ENCODE measurements at regions not wholly inside any gene's neighbourhood (a gene's known extent, or its start where the extent isn't known, plus 50 kb on each side); places are given as distances from the start of the nearest gene placed in this dataset.

DNA sequence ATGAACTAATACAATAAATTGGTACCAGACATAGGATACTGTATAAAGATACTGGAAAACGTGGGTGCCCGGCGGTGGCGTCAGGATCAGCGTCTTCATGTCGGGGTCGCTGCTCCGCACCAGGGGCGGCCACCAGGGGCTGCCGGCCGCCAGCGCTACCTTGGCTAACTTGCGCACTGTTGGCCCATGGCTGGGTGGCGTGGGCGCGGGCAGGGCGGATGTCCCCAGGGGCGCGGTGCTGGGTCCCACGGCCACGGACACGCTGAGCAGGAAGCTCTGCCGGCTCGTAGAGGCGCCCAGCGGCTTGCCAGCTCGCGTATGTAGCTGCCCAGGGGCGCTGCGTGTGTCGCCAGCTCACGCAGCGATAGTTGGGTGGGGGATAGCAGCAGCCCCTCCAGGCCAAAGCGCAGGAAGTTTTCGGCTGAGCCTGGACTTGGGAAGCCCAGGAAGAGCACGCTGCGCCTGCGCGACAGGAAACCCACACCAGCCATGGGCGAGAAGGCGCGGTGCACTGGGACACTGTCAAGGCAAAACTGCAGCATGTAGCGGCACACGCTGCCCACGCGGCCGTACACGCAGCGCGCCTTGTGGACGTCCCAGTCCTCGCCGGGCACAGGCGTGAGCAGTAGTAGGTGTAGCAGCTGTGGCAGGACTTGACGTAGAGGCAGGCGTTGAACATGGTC is 299.9 kb downstream of the CCDC74A start:
- no peak overlapping the region for H2BK15ac ChIP-seq (ENCODE audit: low read length)
- H3K4me2 ChIP-seq (ENCODE audit: insufficient read depth in 1 of 2, low read depth in 2 of 2, low read length in 2 of 2) = no peak overlapping the region
- no peak overlapping the region for H2BK20ac ChIP-seq (ENCODE audit: low read length)
- FAIRE-seq (no peak), DNase-seq (ENCODE audit: low read depth in 1 of 2, low spot score in 2 of 2) (no peak)
- H4K5ac ChIP-seq (ENCODE audit: insufficient read length, low read depth, low read length) = no peak overlapping the region
- no peak overlapping the region for H4K8ac ChIP-seq (ENCODE audit: extremely low read depth, insufficient read depth, low read length)
- H3K23me2 ChIP-seq (ENCODE audit: low read depth, low read length) = no peaks in the 10 kb centered on the region
- no peak overlapping the region for H3K27ac ChIP-seq (ENCODE audit: low read depth, low read length)
- CTCF ChIA-PET (ENCODE audit: partially characterized antibody) = no interaction called here
- no peak overlapping the region for H2BK120ac ChIP-seq (replicated peaks; ENCODE audit: low read depth, low read length)
- H3K4ac ChIP-seq (replicated peaks; ENCODE audit: insufficient read length, low read depth, low read length) = no peak overlapping the region
- H2AK5ac ChIP-seq (ENCODE audit: low read depth, low read length) = no peak overlapping the region
- H3K36me3 ChIP-seq (ENCODE audit: control insufficient read depth in 2 of 4, insufficient read depth in 4 of 4, low read length in 3 of 4) = no peaks in the 10 kb centered on the region; a peak in 1 of 8 replicates
- no peak overlapping the region for H2BK12ac ChIP-seq (ENCODE audit: low read depth, low read length)
- POLR2A ChIA-PET (ENCODE audit: partially characterized antibody) = no interaction called here
- no peaks in the 10 kb centered on the region for H3K27me3 ChIP-seq (replicated peaks in 1 of 4; ENCODE audit: control insufficient read depth in 3 of 4, extremely low read depth in 1 of 4, insufficient read depth in 3 of 4, low read length in 3 of 4)
- no peak overlapping the region for H3K14ac ChIP-seq (ENCODE audit: insufficient read length)
- no peaks in the 10 kb centered on the region for H3K79me2 ChIP-seq (ENCODE audit: control insufficient read depth in 1 of 2, insufficient read depth in 2 of 2, low read length in 2 of 2)
- no peak overlapping the region for H2AFZ ChIP-seq (ENCODE audit: low read length)
- H4K20me1 ChIP-seq (replicated peaks in 1 of 2; ENCODE audit: control insufficient read depth in 1 of 2, insufficient read depth in 2 of 2, low read length in 2 of 2) = no peaks in the 10 kb centered on the region
- H3K23ac ChIP-seq (ENCODE audit: insufficient read length) = no peak overlapping the region
- no peak overlapping the region for H2BK5ac ChIP-seq (ENCODE audit: low read depth, low read length)
- no peak overlapping the region for H3K4me3 ChIP-seq (ENCODE audit: extremely low read depth in 1 of 4, insufficient read depth in 2 of 4, low read depth in 3 of 4, low read length in 4 of 4)
- no peak overlapping the region for H3K18ac ChIP-seq (ENCODE audit: extremely low read depth, low read length)
- H3K9ac ChIP-seq (replicated peaks in 1 of 4; ENCODE audit: extremely low read depth in 1 of 4, low read depth in 3 of 4, low read length in 3 of 4) = no peak overlapping the region
- H3K79me1 ChIP-seq (ENCODE audit: low read depth, low read length) = no peaks in the 10 kb centered on the region
- H3K9me3 ChIP-seq (ENCODE audit: insufficient read depth in 2 of 2, low read depth in 1 of 2, low read length in 1 of 2) = peaks cover 0 to 31% of the 10 kb centered on the region in 2 experiments; a peak in 2 of 4 replicates
- H3K4me1 ChIP-seq (replicated peaks in 1 of 4; ENCODE audit: control insufficient read depth in 3 of 4, insufficient read depth in 4 of 4, low read length in 3 of 4) = no peaks in the 10 kb centered on the region
- WGBS, 2 experiments (ENCODE audit: extremely low coverage in 1 of 2, insufficient coverage in 1 of 2, insufficient read length in 1 of 2, insufficient replicate concordance in 2 of 2, low coverage in 1 of 2, low lambda C conversion rate in 2 of 2, missing lambda C conversion rate in 1 of 2) = 91% methylated on average over 42 of the region's 56 CpGs; no CpG with 5 or more reads in 1 of the 2 experiments
- H4K91ac ChIP-seq (replicated peaks; ENCODE audit: insufficient read length, low read length) = no peak overlapping the region
- no peak overlapping the region for H3K56ac ChIP-seq (replicated peaks; ENCODE audit: insufficient read length, low read depth, low read length)
- TF ChIP-seq NANOG (IDR thresholded peaks at IDR 0.05; ENCODE audit: insufficient read depth, low read depth, low read length, poor library complexity, severe bottlenecking) (no peak), RAD21 (IDR thresholded peaks at IDR 0.05 in 1 of 2, conservative IDR thresholded peaks at IDR 0.05 in 1 of 2; ENCODE audit: low read depth in 2 of 2, low read length in 2 of 2) (peak in 1 of 2 experiments; percentile 2; a peak in 1 of 4 replicates), ASH2L (IDR thresholded peaks at IDR 0.05; ENCODE audit: low read length) (no peak), CREB1 (IDR thresholded peaks at IDR 0.05) (no peak)
- TF ChIP-seq, protein P1, sequence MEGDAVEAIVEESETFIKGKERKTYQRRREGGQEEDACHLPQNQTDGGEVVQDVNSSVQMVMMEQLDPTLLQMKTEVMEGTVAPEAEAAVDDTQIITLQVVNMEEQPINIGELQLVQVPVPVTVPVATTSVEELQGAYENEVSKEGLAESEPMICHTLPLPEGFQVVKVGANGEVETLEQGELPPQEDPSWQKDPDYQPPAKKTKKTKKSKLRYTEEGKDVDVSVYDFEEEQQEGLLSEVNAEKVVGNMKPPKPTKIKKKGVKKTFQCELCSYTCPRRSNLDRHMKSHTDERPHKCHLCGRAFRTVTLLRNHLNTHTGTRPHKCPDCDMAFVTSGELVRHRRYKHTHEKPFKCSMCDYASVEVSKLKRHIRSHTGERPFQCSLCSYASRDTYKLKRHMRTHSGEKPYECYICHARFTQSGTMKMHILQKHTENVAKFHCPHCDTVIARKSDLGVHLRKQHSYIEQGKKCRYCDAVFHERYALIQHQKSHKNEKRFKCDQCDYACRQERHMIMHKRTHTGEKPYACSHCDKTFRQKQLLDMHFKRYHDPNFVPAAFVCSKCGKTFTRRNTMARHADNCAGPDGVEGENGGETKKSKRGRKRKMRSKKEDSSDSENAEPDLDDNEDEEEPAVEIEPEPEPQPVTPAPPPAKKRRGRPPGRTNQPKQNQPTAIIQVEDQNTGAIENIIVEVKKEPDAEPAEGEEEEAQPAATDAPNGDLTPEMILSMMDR (IDR thresholded peaks at IDR 0.05; ENCODE audit: control extremely low read depth in 1 of 3, insufficient read depth in 1 of 3, low read depth in 1 of 3, low read length in 3 of 3) = peak in 1 of 3 experiments; percentile 13; a peak in 1 of 4 replicates
- TF ChIP-seq, protein P2, sequence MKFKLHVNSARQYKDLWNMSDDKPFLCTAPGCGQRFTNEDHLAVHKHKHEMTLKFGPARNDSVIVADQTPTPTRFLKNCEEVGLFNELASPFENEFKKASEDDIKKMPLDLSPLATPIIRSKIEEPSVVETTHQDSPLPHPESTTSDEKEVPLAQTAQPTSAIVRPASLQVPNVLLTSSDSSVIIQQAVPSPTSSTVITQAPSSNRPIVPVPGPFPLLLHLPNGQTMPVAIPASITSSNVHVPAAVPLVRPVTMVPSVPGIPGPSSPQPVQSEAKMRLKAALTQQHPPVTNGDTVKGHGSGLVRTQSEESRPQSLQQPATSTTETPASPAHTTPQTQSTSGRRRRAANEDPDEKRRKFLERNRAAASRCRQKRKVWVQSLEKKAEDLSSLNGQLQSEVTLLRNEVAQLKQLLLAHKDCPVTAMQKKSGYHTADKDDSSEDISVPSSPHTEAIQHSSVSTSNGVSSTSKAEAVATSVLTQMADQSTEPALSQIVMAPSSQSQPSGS (IDR thresholded peaks at IDR 0.05; ENCODE audit: low read length) = no peak
